ENCODE measurements at regions not wholly inside any gene's neighbourhood (a gene's known extent, or its start where the extent isn't known, plus 50 kb on each side); places are given as distances from the start of the nearest gene placed in this dataset.
A peak's percentile ranks its signal among the peaks of the same experiment; 100 is the strongest.
"Not testable (repeated sequence)": the region's sequence is repeated elsewhere in the genome, so short reads cannot be mapped to it uniquely, and the experiment has no call there.

DNA sequence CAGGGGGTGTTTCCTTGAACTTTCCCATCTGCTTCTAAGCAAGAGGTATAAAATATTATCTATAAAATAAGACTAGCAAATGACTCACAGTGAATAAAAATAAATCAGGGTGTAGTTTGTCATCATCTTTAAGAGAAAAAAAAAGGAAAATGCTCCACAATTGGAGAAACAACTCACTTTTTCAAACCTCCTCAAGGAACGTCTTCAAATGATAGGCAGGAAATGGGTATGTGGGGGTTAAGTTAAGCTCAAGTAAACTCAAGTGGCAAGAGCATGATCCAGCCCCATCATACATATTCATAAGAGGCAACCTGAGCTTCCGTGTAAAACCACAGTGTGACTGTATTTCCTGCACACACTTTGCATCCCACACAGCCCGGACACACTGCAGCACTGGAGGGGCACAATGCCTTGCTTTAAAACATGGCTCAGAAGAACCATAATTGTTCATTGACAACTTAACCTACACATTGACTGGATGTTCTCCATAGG lies 58.5 kb upstream of the CEP85L start:
- H3K27me3 Mint-ChIP-seq (ENCODE audit: low read depth) = no peaks in the 10 kb centered on the region
- peak; percentile 86 to 89 for ATAC-seq

DNA sequence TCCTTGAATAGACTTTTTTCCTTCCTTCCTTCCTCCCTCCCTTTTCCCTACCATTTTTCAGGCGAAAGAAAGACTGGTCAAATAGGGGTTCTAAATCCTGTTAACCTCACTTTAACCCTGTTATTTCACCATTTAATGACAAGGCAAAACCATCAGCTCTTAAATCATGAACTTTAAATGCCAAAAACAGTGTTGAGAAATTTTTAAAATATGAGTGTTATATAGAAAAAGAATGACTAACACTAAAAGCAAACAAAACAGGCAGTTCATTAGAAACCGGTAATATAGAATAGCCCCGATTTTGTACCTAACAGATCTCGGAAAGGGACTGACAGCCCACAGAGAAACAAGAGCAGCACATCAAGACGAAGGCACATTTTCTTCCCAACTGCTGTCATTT lies 57.4 kb upstream of the CEP85L start:
- H3K4me3 Mint-ChIP-seq = peak overlapping the region; percentile 93

More for the DNA sequence above, 58.5 kb upstream of the CEP85L start:
- H3K4me1 Mint-ChIP-seq (ENCODE audit: low read depth) = peaks cover 76% of the 10 kb centered on the region
- DNase-seq = peak; percentile 68
- peaks cover 1% of the 10 kb centered on the region for H3K36me3 Mint-ChIP-seq (ENCODE audit: insufficient read depth)
- H3K4me3 Mint-ChIP-seq = peak overlapping the region; percentile 93
- H3K9me3 Mint-ChIP-seq = no peaks in the 10 kb centered on the region

DNA sequence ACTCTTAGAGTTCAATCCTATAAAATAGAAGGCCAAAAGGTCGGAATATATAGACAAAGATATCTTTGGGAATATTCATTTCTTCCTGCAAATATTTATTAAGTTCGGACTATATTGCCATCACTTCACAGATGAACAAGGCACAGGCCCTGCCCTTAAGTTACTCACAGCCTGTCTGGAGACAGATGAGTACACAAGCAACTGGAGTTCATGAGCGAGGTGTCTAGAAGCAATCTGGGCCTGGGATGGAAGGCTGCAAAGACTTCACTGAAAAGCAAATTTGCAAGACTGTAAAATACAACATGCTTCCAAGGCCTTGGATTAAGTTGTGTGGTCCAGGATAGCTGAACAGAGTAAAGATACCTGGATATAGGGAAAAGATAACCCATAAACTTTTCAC lies 56.7 kb upstream of the CEP85L start:
- Mint-ChIP-seq H3K4me1 (ENCODE audit: low read depth) (peaks cover 77% of the 10 kb centered on the region), H3K36me3 (ENCODE audit: insufficient read depth) (peaks cover 3% of the 10 kb centered on the region)

More for the DNA sequence above, 57.4 kb upstream of the CEP85L start:
- ATAC-seq = peak in 1 of 2 donors; percentile 9
- Mint-ChIP-seq H3K4me1 (ENCODE audit: low read depth) (peaks cover 84% of the 10 kb centered on the region), H3K36me3 (ENCODE audit: insufficient read depth) (peaks cover 3% of the 10 kb centered on the region), H3K27me3 (ENCODE audit: low read depth) (no peaks in the 10 kb centered on the region), H3K9me3 (no peaks in the 10 kb centered on the region)
- DNase-seq = no peak

DNA sequence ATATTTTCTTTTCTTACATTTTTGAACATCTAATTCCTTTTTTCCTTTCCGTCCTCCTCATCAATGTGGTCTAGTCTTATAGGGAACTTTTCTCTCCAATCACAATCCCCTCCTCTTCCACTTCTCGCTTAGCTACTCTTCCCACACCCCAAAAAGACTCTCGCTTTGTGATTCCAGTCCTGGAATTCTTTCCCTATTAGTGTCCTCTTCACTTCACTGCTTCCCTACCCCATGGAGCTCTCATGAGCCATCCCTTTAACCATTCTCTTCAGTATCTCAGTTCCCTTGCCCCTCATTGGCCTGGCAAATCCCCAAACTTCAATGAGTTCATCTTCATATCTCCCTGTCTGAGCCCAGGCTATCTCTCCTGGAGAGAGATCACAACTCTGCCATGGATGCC lies 55.3 kb upstream of the CEP85L start:
- peaks cover 68% of the 10 kb centered on the region for H3K4me1 Mint-ChIP-seq (ENCODE audit: low read depth)
- no peak for DNase-seq
- peaks cover under 1% of the 10 kb centered on the region for H3K9me3 Mint-ChIP-seq
- ATAC-seq = no peak
- H3K36me3 Mint-ChIP-seq (ENCODE audit: insufficient read depth) = peaks cover 3% of the 10 kb centered on the region
- no peaks in the 10 kb centered on the region for H3K27me3 Mint-ChIP-seq (ENCODE audit: low read depth)
- H3K4me3 Mint-ChIP-seq = peak overlapping the region; percentile 78

More for the DNA sequence above, 56.7 kb upstream of the CEP85L start:
- H3K27me3 Mint-ChIP-seq (ENCODE audit: low read depth) = no peaks in the 10 kb centered on the region
- DNase-seq = peak; percentile 13
- ATAC-seq = no peak
- H3K9me3 Mint-ChIP-seq = no peaks in the 10 kb centered on the region
- H3K4me3 Mint-ChIP-seq = peak overlapping the region; percentile 93

DNA sequence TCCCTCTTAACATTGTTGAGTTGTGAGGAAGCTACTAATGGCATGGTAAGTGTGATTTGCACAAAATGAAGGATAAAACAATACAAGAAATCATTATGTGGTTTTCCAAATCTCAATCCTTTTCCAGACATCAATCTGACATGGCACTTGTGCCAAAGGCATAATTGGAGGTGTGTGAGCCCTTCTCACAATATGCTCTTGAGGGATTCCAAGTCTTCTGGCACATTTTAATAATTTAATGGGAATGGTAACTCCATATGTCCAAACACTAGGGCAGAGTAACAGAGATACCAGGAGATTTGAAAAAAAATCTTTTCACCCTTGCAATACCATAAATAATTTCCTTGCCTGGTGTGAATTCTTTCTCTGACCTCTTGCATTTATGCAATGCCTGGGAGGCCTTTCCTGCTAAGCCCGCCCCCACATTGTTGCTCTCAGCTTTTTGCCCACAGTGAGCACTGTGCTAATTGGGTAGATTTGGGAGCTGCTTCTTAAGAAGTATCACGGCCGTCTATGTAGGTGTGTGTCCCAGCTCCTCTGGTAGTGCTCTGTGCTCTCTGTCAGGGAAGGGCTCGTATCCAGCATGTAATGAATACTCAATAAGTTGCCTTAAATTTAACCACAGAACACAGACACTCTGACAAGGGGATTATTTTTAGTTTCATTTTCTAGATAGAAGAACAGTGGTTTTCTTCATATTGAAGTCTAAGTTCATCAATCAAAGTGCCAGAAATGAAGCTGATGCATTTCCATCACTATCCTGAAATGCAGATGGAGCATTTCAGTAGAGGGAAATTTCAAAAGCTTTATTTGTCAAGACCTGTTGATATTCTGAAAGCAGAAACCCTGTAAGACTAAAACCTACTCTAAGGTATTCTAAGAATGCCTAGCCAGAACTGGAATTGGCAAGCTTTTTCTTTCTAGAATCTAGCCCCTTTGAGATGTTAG lies 54.4 kb upstream of the CEP85L start:
- no peak for DNase-seq
- peak overlapping the region; percentile 78 for H3K4me3 Mint-ChIP-seq
- peaks cover 68% of the 10 kb centered on the region for H3K4me1 Mint-ChIP-seq (ENCODE audit: low read depth)
- H3K36me3 Mint-ChIP-seq (ENCODE audit: insufficient read depth) = peaks cover 12% of the 10 kb centered on the region
- peaks cover 7% of the 10 kb centered on the region for H3K9me3 Mint-ChIP-seq
- H3K27me3 Mint-ChIP-seq (ENCODE audit: low read depth) = no peaks in the 10 kb centered on the region
- peak; percentile 20 to 36 for ATAC-seq

DNA sequence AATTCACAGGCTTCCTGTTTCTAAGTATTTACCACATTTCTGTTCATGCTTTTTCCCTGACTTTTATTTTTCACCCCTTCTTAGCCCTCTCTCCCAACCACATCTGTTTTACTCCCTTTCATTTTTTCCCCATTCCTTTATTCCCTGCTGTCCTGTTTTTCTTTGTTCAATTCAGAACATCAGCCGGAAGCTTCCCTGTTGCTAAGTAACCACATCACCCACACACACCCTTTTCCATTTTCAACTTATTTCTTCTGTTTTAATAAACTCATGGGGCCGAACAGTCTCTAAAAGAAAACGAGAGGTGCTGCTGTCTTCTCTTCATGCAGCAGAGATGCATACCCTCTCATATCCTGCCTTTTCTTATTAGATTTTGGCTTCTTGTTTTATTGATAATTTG lies 53.5 kb upstream of the CEP85L start:
- H3K27me3 Mint-ChIP-seq (ENCODE audit: low read depth) = no peaks in the 10 kb centered on the region
- no peak for DNase-seq
- peaks cover 68% of the 10 kb centered on the region for H3K4me1 Mint-ChIP-seq (ENCODE audit: low read depth)
- H3K4me3 Mint-ChIP-seq = peak overlapping the region; percentile 23
- peaks cover 7% of the 10 kb centered on the region for H3K9me3 Mint-ChIP-seq
- peaks cover 17% of the 10 kb centered on the region for H3K36me3 Mint-ChIP-seq (ENCODE audit: insufficient read depth)
- ATAC-seq = no peak

DNA sequence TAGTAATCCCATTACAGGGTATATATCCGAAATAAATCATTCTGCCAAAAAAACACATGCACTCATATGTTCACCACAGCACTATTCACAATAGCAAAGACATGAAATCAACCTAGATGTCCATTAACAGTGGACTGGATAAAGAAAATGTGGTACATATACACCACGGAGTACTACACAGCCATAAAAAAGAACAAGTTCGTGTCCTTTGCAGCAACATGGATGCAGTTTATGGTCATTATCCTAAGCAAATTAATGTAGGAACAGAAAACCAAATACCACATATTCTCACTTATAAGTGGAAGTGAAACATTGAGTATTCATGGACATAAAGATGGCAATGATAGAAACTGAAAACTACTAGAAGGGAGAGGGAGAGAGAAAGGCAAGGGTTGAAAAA lies 49.9 kb upstream of the CEP85L start:
- Mint-ChIP-seq H3K4me1 (ENCODE audit: low read depth) (peaks cover 73% of the 10 kb centered on the region), H3K36me3 (ENCODE audit: insufficient read depth) (peaks cover 22% of the 10 kb centered on the region)
- not testable (repeated sequence) for DNase-seq; ATAC-seq; H3K9me3 Mint-ChIP-seq; H3K27me3 Mint-ChIP-seq (ENCODE audit: low read depth); H3K4me3 Mint-ChIP-seq
